Colonic mucosa (tissue), 4 donors: ENCODE measurements at regions not wholly inside any gene's neighbourhood (a gene's known extent, or its start where the extent isn't known, plus 50 kb on each side); places are given as distances from the start of the nearest gene placed in this dataset.

Source experiments
- DNase-seq: peaks from one replicate; pipeline ENCODE4 v3.0.0-alpha.2; 2020
- H3K27ac ChIP-seq: fragments of 200-600 bp; one replicate; pipeline ENCODE4 v1.8.0; 2021
- H3K27me3 ChIP-seq: fragments of 200-600 bp; one replicate; pipeline ENCODE4 v1.8.0; 2021
- H3K36me3 ChIP-seq: fragments of 200-600 bp; one replicate; pipeline ENCODE4 v1.8.0; 2021
- H3K4me1 ChIP-seq: fragments of 200-600 bp; one replicate; pipeline ENCODE4 v1.8.0; 2021; ENCODE audit warnings: mild to moderate bottlenecking
- H3K4me3 ChIP-seq: fragments of 200-600 bp; one replicate; pipeline ENCODE4 v1.8.0; 2021
- H3K9ac ChIP-seq, 2 donors: one replicate each; pipeline ENCODE4 v1.7.0; 2013; ENCODE audit warnings: control low read depth in 2 of 2, low read depth in 2 of 2, low read length in 2 of 2
- H3K9me3 ChIP-seq: fragments of 200-600 bp; one replicate; pipeline ENCODE4 v1.8.0; 2021
- CTCF ChIP-seq: fragments of 200-600 bp; IDR thresholded peaks from one replicate; pipeline ENCODE4 v1.8.0; 2022; ENCODE audit warnings: antibody characterized with exemption, mild to moderate bottlenecking
- intact Hi-C: fragments of 100-400 bp; cut with DNase I; formaldehyde crosslinking; loops from one replicate; pipeline ENCODE4 v1.14.1; 2022
- donor health status: healthy.
- donor health status: DM: no; HTN: no; CAD: no.
- donor health status: DM: no; HTN: no; CAD: no.

GRCh38 chr22:22742641-22743040, 98.2 kb downstream of the GGTLC2 start:
- TF ChIP-seq CTCF: no peak
- H3K4me1 ChIP-seq: no peaks in the 10 kb centered on the region
- H3K36me3 ChIP-seq: no peaks in the 10 kb centered on the region
- intact Hi-C loops: loop anchor here (10.0 kb wide), 1 partner anchor 278 kb away; no protein-coding TSS in a partner anchor
- H3K9ac ChIP-seq: no peak overlapping the region
- no peaks in the 10 kb centered on the region for H3K9me3 ChIP-seq
- no peaks in the 10 kb centered on the region for H3K27me3 ChIP-seq
- DNase-seq: no peak
- no peak overlapping the region for H3K4me3 ChIP-seq
- no peak overlapping the region for H3K27ac ChIP-seq

DNA sequence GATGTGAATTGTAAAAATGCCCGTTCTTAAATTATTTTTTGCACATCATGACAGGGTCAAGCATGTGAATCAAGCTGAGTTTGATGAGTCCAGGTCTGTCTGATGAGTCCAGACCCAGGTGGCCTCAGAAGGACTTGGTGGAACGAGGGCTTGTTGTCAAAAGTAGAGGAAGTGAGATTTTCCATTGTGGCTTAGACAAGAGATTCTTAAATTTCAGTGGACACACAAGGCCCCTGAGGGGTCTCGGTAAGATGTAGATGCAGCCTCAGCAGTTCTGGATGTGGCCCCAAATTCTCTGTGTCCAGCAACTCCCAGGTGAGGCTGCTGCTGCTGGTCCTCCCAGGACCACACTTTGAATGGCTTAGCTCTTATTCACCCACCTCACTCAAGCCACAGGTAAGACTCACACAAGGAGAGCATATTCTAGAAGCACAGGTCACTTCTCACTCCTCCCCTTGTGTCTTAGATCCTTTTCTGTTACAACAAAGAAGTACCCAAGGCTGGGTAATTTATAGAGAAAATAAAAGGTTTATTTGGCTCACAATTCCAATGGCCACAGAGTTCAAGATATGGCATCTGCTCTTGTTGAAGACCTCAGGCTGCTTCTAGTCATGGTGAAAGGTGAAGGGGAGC, 98.8 kb downstream of the GGTLC2 start:
- no peaks in the 10 kb centered on the region for H3K9me3 ChIP-seq
- no peak for DNase-seq
- no peak for TF ChIP-seq CTCF
- no peaks in the 10 kb centered on the region for H3K36me3 ChIP-seq
- no peak overlapping the region for H3K4me3 ChIP-seq
- H3K4me1 ChIP-seq: no peaks in the 10 kb centered on the region
- H3K9ac ChIP-seq: no peak overlapping the region
- intact Hi-C loops: loop anchor here (10.0 kb wide), 1 partner anchor 278 kb away; no protein-coding TSS in a partner anchor
- H3K27ac ChIP-seq: no peak overlapping the region
- H3K27me3 ChIP-seq: no peaks in the 10 kb centered on the region

GRCh38 chr22:22744412-22745224, 100.2 kb downstream of the GGTLC2 start:
- Histone ChIP-seq H3K27me3 (no peaks in the 10 kb centered on the region), H3K9me3 (no peaks in the 10 kb centered on the region), H3K9ac (no peak overlapping the region), H3K4me3 (no peak overlapping the region), H3K4me1 (no peaks in the 10 kb centered on the region), H3K27ac (no peak overlapping the region), H3K36me3 (no peaks in the 10 kb centered on the region)
- no peak for DNase-seq
- intact Hi-C loops: loop anchor here (10.0 kb wide), 1 partner anchor 280 kb away; no protein-coding TSS in a partner anchor
- TF ChIP-seq CTCF: no peak

DNA sequence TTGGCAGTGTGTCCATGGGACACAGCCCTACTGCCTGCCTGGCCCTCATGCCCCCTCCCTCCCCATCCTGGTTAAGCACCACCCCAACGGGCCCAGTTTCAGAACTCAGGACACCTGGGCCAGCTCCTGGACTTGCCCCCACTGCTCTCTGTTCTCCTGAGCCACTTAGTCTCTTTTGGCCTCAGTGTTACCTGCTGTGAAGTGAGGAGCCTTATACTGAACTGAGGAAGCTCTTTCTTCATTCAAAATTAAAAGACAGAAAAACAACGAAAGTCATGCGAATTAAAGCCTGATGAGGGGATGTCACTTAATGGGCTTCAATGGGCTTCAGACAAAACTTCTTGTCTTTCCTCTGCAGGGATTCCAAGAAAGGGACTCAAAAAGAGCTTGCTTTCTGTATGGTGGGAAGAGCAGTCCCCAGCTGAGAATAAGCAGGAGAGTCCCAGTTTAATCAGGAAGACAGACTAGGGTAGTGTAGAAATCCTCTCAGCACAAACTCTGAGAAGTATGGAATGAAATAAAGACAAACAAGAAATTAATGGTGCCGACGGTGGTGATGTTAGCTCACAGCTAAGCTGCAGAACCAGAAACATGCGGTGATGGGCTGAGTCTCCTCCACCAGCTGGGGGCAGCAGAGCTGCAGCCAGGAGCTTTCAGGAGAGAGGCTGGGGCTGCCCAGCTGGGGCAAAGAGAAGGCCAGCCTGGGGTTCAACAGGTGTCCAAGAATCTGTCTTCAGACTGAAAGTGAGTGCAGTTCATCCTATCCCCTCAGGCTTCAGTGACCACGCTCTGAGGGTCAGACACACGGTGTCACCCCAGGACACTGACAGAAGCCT, 101.0 kb downstream of the GGTLC2 start:
- no peaks in the 10 kb centered on the region for H3K9me3 ChIP-seq
- no peak overlapping the region for H3K9ac ChIP-seq
- no peaks in the 10 kb centered on the region for H3K36me3 ChIP-seq
- peak; percentile 41 for DNase-seq
- H3K4me3 ChIP-seq: no peak overlapping the region
- no peak overlapping the region for H3K27ac ChIP-seq
- intact Hi-C loops: loop anchor here (10.0 kb wide), 1 partner anchor 281 kb away; no protein-coding TSS in a partner anchor
- peak; percentile 52 for TF ChIP-seq CTCF
- H3K27me3 ChIP-seq: no peaks in the 10 kb centered on the region
- H3K4me1 ChIP-seq: no peaks in the 10 kb centered on the region
